Epithelial cell of proximal tubule (primary cell): ENCODE measurements at regions not wholly inside any gene's neighbourhood (a gene's known extent, or its start where the extent isn't known, plus 50 kb on each side); places are given as distances from the start of the nearest gene placed in this dataset.

Experiments used
- DNase-seq: peaks from one replicate; pipeline ENCODE4 v3.0.0-alpha.2; 2011; ENCODE audit warnings: low read depth
- H3K4me3 ChIP-seq: 2 replicates; pipeline ENCODE4 v1.5.1; 2011; ENCODE audit warnings: low read depth, mild to moderate bottlenecking, low read length
- TF ChIP-seq, protein P1 (sequence below): conservative IDR thresholded peaks from 2 replicates; pipeline ENCODE4 v1.5.1; 2012; ENCODE audit warnings: low read depth, mild to moderate bottlenecking, low read length

DNA sequence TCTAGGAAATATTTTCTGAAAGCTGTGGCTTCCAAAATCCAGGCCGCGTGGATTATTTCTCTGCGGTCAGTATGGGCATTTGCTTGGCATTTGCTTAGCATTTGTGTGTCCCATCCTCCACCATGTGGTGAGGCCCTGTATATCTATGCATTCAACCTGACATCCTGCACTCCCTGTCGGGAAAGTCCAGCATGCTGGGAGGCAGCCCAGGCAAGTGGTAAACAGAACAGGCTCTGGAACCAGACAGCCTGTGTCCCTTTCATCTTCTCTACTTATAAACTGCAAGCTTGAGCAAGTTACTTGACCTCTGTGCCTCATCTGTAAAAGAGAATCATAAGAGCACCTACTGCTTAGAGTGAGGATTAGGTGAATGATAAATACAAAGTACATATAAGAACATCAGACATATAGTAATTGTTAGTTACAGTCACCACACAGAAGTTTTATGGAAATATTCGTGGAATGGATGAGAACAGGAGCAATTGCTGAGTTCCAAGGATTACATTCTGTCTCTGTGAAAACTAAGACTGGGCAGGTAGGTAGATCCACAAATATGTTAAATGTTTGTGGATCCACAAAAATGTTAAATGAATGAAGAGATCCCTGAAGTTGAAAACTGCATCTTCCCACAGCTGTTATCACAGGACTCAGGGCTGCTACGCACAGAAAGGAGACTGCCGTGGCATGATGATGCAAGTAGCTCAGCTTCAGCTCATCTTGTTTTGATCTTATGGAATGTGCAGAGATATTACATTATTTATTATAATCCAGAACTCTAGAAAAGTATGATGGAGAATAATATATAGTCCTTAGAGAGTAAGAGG, 317.0 kb upstream of the MMADHC start:
- TF ChIP-seq, protein P1, sequence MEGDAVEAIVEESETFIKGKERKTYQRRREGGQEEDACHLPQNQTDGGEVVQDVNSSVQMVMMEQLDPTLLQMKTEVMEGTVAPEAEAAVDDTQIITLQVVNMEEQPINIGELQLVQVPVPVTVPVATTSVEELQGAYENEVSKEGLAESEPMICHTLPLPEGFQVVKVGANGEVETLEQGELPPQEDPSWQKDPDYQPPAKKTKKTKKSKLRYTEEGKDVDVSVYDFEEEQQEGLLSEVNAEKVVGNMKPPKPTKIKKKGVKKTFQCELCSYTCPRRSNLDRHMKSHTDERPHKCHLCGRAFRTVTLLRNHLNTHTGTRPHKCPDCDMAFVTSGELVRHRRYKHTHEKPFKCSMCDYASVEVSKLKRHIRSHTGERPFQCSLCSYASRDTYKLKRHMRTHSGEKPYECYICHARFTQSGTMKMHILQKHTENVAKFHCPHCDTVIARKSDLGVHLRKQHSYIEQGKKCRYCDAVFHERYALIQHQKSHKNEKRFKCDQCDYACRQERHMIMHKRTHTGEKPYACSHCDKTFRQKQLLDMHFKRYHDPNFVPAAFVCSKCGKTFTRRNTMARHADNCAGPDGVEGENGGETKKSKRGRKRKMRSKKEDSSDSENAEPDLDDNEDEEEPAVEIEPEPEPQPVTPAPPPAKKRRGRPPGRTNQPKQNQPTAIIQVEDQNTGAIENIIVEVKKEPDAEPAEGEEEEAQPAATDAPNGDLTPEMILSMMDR = no peak
- no peak for DNase-seq
- no peak overlapping the region for H3K4me3 ChIP-seq

DNA sequence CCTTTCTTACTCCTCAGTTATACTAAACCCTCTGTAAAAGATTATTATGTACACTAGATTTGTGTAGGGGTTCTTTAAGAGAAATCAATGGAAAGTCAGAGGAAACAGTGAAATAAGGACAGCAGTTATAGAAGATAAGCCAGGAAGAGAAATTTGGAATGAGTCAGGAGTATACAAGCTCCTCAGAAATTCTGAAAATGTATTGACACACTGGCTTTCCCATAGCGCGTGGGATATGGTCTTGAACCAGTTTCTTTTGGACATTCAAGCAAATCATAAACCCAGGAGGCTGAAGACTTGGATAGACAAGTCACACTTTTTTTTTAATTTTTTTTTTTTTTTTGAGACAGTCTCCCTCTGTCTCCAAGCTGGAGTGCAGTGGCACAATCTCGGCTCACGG, 316.1 kb upstream of the MMADHC start:
- TF ChIP-seq, protein P1 = no peak
- H3K4me3 ChIP-seq = no peak overlapping the region
- no peak for DNase-seq

DNA sequence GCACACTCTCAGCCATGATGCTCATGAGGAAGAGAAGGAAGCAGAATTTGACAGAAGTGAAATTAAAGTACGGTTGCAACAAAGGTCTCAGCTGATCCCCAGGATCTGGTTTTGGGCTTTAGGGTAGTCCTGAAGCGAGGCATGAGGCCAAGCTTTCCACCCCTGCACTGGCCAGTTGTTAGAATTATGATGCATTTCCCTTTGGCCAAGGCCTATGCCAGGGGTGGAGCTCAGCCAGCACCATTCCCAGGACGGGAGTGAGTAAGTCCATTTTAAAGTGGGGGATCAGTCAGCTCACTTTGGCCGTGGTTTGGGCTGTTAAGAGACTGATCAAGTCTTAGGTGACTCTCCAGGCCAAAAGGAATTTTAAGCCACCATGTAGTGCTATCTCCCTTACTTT, 314.5 kb upstream of the MMADHC start:
- DNase-seq = no peak
- no peak overlapping the region for H3K4me3 ChIP-seq
- TF ChIP-seq, protein P1 = no peak

DNA sequence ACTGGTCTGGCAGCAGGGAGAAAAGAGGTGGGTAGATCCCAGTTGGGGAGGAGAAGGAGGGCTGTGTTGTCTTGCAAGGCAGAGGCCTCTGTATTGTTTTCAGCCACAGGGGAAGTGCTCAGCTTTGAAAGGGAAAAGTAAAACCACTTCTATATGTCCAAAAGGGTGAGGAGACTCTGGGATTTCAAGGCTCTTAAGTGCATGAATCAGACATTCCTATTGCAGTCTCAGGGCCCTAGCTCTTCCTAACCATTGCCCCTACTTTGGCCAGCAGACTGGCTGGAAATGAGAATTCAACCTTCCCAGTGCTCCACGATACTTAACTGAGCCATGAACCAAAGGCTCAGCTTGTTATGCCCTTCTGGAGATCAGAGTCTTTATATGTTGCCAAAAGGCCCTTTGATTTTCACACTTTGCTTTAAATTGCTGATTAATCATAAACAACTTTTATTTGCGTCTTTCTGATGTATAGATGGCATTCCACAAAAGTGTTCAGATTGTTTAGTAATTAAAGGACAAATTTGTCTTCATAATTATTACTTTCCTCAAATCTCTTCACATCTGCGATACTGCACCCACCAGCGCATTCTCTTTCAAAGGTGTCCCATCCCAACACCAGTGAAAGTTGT, 313.8 kb upstream of the MMADHC start:
- TF ChIP-seq, protein P1 = no peak

DNA sequence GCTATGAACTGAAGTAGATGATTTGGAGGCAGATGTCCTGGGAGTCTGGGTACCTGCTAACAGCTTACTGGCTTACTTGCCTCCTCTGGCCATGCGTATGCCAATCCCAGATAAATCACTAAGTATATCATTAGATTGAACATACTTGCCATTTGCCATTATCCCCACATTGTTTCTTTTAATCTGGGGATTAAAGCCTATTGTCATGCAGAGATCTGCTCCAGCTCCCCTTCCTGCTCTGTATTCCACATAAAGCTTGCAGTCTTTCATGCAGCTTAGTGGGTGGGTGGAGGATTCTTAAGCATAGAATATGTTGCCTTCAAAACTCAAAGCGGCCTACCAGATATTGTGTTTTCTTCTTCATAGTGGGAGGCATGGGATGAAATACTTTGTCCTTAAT, 311.8 kb upstream of the MMADHC start:
- no peak for DNase-seq
- H3K4me3 ChIP-seq = no peak overlapping the region
- TF ChIP-seq, protein P1 = no peak

More for the DNA sequence above, 313.8 kb upstream of the MMADHC start:
- no peak overlapping the region for H3K4me3 ChIP-seq
- no peak for DNase-seq

DNA sequence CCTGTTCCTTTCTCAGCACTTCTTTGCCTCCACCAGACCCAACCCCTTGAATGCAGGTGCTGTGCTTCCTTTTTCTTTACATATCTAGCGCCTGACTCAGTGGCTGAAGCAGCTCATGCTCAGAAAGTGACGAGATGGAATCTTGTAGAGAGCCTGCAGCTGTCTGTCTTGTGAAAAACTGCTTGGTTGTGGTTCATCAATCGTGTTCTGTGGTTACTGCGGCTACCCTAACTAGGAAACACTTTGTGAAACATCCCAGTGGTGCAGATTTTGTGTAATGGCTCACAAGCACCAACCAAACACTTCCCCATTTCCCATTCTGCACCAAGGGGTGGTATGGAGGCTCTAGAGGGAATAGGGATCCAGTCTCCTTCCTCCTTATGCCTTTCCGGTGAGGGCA, 307.2 kb upstream of the MMADHC start:
- H3K4me3 ChIP-seq = no peak overlapping the region
- DNase-seq = no peak
- TF ChIP-seq, protein P1 = no peak
